A673 (cell line): ENCODE measurements at regions not wholly inside any gene's neighbourhood (a gene's known extent, or its start where the extent isn't known, plus 50 kb on each side); places are given as distances from the start of the nearest gene placed in this dataset.
A peak's percentile ranks its signal among the peaks of the same experiment; 100 is the strongest.

Experiments used
- BruUV-seq: library from RNA; stranded (reverse); fragments of 400-500 nt; replicated peaks from 2 replicates; lab custom pipeline; 2021; lab: Mats Ljungman, UMichigan
- CTCF ChIA-PET: fragments of 300-600 bp; sonication (Branson Sonifier 250); formaldehyde crosslinking; loops from one replicate; lab custom pipeline; 2022; ENCODE audit warnings: antibody characterized with exemption; lab: Charles Lee
- POLR2A ChIA-PET: fragments of 300-600 bp; sonication (Branson Sonifier 250); formaldehyde crosslinking; loops from one replicate; lab custom pipeline; 2022; ENCODE audit warnings: antibody characterized with exemption; ENCODE audit not compliant: low non-redundant PET; lab: Charles Lee
- DNase-seq: peaks from one replicate; pipeline ENCODE4 v3.0.0-alpha.2; 2015; ENCODE audit warnings: low spot score
- H3K27ac ChIP-seq: fragments of 200-600 bp; sonication (generic); 2 replicates; pipeline ENCODE4 v1.5.1; 2016; ENCODE audit warnings: mixed run types, low read depth, mild to moderate bottlenecking, mixed read lengths, antibody characterized with exemption, low read length; ENCODE audit not compliant: poor library complexity, severe bottlenecking
- H3K27me3 ChIP-seq: fragments of 200-600 bp; sonication (generic); replicated peaks from 2 replicates; pipeline ENCODE4 v1.6.1; 2017; ENCODE audit warnings: mixed run types, low read depth, mild to moderate bottlenecking, mixed read lengths, antibody characterized with exemption, low read length; ENCODE audit not compliant: insufficient read depth, poor library complexity
- H3K36me3 ChIP-seq: fragments of 200-600 bp; sonication (generic); 2 replicates; pipeline ENCODE4 v1.6.1; 2016; ENCODE audit warnings: mixed run types, mild to moderate bottlenecking, mixed read lengths, antibody characterized with exemption, low read length; ENCODE audit not compliant: insufficient read depth, poor library complexity, severe bottlenecking
- H3K4me1 ChIP-seq: fragments of 200-600 bp; sonication (generic); 2 replicates; pipeline ENCODE4 v1.6.1; 2017; ENCODE audit warnings: mixed run types, mild to moderate bottlenecking, mixed read lengths, antibody characterized with exemption, low read length; ENCODE audit not compliant: insufficient read depth, poor library complexity, severe bottlenecking
- H3K4me3 ChIP-seq: fragments of 200-600 bp; sonication (generic); 2 replicates; pipeline ENCODE4 v1.5.1; 2016; ENCODE audit warnings: low read depth, mixed run types, mild to moderate bottlenecking, mixed read lengths, low read length; ENCODE audit not compliant: poor library complexity, severe bottlenecking
- H3K9me3 ChIP-seq: fragments of 200-600 bp; sonication (generic); 2 replicates; pipeline ENCODE4 v1.6.1; 2016; ENCODE audit warnings: mixed run types, low read depth, mild to moderate bottlenecking, mixed read lengths, antibody characterized with exemption, low read length; ENCODE audit not compliant: poor library complexity, severe bottlenecking
- EZH2 ChIP-seq: fragments of 200-600 bp; sonication (generic); IDR thresholded peaks from 2 replicates; pipeline ENCODE4 v1.6.1; 2017; ENCODE audit warnings: borderline replicate concordance, low read depth, mild to moderate bottlenecking, mixed read lengths, antibody characterized with exemption, low read length; ENCODE audit not compliant: poor library complexity, severe bottlenecking
- intact Hi-C: fragments of 100-400 bp; cut with micrococcal nuclease; formaldehyde crosslinking; loops from one replicate; pipeline ENCODE4 v1.10.0; 2022; ENCODE audit not compliant: unreplicated experiment
- TF ChIP-seq, protein P1 (sequence below): fragments of 300-800, 200-600 bp; sonication (generic); conservative IDR thresholded peaks from 2 replicates; pipeline ENCODE4 v1.5.1; 2017; ENCODE audit warnings: low read depth, mild to moderate bottlenecking, antibody characterized with exemption, low read length, moderate library complexity, mixed read lengths

DNA sequence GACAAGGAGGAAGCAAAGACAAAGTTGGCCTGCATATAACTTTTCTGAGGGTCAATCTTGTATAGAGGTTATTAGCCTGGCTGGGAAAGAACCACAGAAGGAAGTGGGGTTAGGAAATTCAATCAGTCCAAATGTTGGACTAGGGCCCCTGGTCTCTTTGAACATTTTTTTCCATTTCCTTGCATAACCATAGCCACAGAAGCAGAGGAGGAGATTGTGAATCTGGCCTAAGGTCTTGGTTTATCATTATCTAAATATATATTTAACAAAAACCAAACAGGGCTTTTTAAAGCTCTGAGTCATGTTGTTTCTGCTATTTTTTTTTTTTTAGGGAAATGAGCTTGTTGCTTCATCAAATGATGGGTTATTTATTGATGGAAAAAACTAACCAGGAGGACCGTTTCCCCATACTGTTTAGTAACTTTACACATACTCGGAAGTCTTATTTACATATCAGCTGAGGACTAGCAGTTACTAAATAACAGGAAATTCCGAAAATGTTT is 97.7 kb upstream of the ACSL4 start:
- TF ChIP-seq, protein P1, sequence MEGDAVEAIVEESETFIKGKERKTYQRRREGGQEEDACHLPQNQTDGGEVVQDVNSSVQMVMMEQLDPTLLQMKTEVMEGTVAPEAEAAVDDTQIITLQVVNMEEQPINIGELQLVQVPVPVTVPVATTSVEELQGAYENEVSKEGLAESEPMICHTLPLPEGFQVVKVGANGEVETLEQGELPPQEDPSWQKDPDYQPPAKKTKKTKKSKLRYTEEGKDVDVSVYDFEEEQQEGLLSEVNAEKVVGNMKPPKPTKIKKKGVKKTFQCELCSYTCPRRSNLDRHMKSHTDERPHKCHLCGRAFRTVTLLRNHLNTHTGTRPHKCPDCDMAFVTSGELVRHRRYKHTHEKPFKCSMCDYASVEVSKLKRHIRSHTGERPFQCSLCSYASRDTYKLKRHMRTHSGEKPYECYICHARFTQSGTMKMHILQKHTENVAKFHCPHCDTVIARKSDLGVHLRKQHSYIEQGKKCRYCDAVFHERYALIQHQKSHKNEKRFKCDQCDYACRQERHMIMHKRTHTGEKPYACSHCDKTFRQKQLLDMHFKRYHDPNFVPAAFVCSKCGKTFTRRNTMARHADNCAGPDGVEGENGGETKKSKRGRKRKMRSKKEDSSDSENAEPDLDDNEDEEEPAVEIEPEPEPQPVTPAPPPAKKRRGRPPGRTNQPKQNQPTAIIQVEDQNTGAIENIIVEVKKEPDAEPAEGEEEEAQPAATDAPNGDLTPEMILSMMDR = no peak
- no peak for TF ChIP-seq EZH2
- no peaks in the 10 kb centered on the region for H3K27me3 ChIP-seq
- no peaks in the 10 kb centered on the region for H3K4me1 ChIP-seq
- H3K9me3 ChIP-seq = no peaks in the 10 kb centered on the region
- no TSS peak for BruUV-seq
- ChIA-PET CTCF (no interaction called here), POLR2A (no interaction called here)
- no peak overlapping the region for H3K27ac ChIP-seq
- intact Hi-C loops = no loop called here
- no peaks in the 10 kb centered on the region for H3K36me3 ChIP-seq
- no peak overlapping the region for H3K4me3 ChIP-seq
- no peak for DNase-seq

DNA sequence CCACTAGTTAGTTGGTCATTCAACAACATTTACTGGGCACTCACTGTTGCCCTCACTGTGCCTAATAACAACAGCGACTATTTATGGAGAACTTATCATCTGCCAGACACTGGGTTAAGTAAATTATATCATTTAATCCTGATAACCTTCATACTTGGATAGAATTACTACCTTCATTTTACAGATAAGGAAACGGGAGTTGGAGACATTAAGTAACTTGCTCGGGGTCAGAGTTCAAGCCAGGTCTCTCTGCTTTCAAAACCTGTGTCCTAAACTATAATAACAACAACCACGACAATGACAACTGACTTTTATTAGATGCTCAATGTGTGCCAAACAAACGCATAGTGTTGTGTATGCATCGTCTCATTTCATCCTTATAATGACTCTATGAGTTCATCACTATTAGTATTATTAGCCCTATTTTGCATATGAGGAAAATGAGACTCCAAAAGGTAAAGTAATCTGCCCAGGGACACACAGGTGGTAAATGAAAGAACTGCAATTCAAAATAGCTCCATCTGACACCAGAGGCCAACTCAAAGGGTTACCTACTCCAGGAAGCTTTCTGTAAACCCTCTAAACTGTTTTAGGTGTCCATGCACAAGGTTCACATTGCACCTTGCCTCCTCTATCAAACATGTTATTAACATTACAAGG is 98.4 kb upstream of the ACSL4 start:
- Histone ChIP-seq H3K4me3 (no peak overlapping the region), H3K36me3 (no peaks in the 10 kb centered on the region), H3K4me1 (no peaks in the 10 kb centered on the region), H3K9me3 (no peaks in the 10 kb centered on the region), H3K27me3 (no peaks in the 10 kb centered on the region), H3K27ac (no peak overlapping the region)
- no peak for DNase-seq
- no peak for TF ChIP-seq EZH2
- TF ChIP-seq, protein P1 = no peak
- BruUV-seq = no TSS peak
- ChIA-PET POLR2A (no interaction called here), CTCF (no interaction called here)
- intact Hi-C loops = no loop called here

DNA sequence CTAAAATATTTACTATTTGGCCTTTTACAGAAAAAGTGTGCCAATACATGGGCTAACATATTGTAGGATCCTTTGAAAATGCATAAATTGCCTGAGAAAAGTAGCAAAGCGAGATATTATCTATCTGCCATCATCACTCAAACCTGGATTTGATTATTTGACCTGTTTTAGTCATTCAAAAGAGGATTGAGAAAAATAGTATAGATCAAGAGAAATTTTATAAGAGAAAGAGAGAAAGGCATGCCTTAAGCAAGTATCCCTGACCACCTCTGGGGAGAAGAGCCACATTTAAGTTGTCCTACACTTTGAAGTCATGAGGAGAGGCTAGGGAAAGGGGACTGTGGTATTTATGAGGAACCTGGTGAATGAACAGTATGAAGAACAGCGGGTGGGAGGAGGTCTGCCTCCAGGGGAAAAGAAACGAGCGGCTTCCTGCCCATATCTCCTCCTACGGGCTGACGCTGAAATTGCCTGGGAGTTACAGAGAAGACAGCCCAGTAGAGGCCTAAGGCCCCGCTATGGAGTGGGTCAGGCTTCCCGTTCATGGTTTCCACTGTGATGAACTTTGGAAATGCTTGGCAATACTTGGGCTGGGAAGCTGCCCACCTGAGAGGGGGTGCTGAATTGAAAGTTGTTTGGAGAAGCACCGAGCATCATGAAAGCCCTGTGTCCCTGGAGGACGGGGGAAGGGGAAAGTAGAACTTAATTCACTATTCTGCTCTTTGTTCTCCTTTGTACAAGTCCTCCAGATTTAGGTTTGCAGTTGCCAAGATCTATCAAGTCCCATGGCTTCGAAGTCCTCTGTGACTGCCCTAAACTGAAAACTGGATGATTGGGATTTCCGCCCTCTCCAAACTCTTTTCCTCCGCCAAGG is 106.9 kb upstream of the ACSL4 start:
- BruUV-seq = no TSS peak

More for the DNA sequence above, 106.9 kb upstream of the ACSL4 start:
- ChIA-PET CTCF (no interaction called here), POLR2A (no interaction called here)
- peaks cover 17% of the 10 kb centered on the region for H3K4me1 ChIP-seq
- no peaks in the 10 kb centered on the region for H3K27me3 ChIP-seq
- no peaks in the 10 kb centered on the region for H3K9me3 ChIP-seq
- H3K4me3 ChIP-seq = no peak overlapping the region
- no peak for TF ChIP-seq EZH2
- TF ChIP-seq, protein P1 = 0 out of 2 replicates have a peak, but pooled peaks have one; percentile 17
- intact Hi-C loops = no loop called here
- H3K27ac ChIP-seq = peak overlapping the region; percentile 44
- no peaks in the 10 kb centered on the region for H3K36me3 ChIP-seq
- DNase-seq = peak; percentile 61
